ENCODE measurements at regions not wholly inside any gene's neighbourhood (a gene's known extent, or its start where the extent isn't known, plus 50 kb on each side); places are given as distances from the start of the nearest gene placed in this dataset.

DNA sequence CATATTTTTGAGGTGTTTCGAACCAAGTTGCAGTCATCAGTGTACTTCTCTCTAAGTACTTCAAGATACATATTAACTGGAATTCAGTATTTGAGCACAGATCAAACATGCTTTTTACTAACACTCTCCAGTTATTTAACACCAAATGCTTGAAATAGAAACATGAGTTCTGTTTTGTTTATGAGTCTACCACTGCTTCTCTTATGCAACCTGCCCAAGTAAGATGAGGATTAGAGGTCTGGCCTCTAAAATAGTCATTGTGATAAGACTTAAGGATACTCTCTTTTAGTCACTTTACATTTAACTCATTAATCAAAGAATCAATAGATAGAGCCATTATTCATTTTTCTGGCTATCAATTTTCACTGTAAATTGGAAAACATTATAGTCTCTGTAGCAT, 156.2 kb upstream of the THRB start:
- no peak overlapping the region for H3K4me3 ChIP-seq (ENCODE audit: low read depth, low read length)
- CTCF ChIA-PET: no interaction called here
- TF ChIP-seq, protein P1, sequence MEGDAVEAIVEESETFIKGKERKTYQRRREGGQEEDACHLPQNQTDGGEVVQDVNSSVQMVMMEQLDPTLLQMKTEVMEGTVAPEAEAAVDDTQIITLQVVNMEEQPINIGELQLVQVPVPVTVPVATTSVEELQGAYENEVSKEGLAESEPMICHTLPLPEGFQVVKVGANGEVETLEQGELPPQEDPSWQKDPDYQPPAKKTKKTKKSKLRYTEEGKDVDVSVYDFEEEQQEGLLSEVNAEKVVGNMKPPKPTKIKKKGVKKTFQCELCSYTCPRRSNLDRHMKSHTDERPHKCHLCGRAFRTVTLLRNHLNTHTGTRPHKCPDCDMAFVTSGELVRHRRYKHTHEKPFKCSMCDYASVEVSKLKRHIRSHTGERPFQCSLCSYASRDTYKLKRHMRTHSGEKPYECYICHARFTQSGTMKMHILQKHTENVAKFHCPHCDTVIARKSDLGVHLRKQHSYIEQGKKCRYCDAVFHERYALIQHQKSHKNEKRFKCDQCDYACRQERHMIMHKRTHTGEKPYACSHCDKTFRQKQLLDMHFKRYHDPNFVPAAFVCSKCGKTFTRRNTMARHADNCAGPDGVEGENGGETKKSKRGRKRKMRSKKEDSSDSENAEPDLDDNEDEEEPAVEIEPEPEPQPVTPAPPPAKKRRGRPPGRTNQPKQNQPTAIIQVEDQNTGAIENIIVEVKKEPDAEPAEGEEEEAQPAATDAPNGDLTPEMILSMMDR (IDR thresholded peaks at IDR 0.05; ENCODE audit: insufficient read depth, low read depth, low read length): no peak
- DNase-seq (ENCODE audit: low read depth): no peak
- POLR2A ChIA-PET: no interaction called here
- no peaks in the 10 kb centered on the region for H3K36me3 ChIP-seq (ENCODE audit: control insufficient read depth, insufficient read depth, low read length)
- H3K27me3 ChIP-seq (ENCODE audit: control insufficient read depth, insufficient read depth, low read length): no peaks in the 10 kb centered on the region

DNA sequence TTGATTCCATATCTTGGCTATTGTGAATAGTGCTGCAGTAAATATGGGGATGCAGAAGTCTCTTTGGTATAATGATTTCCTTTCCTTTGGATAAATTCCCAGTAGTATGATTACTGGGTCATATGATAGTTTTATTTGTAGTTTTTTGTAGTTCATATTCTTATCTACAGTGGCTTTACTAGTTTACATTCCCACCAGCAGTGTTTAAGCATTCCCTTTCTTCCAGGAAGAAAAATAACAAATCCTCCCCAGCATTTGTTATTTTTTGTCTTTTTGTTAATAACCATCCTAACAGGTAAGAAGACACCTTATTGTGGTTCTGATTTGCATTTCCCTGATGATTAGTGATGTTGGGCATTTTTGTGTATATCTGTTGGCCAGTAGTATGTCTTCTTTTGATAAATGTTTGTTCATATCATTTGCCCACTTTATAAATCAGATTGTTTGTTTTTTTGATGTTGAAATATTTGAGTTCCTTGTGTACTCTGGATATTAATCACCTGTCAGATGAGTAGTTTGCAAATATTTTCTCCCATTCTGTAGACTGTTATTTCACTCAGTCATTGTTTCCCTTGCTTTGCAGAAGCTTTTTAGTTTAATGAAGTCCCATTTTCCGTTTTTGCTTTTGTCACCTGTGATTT, 163.3 kb upstream of the THRB start:
- DNase-seq (ENCODE audit: low read depth): no peak
- H3K27me3 ChIP-seq (ENCODE audit: control insufficient read depth, insufficient read depth, low read length): no peaks in the 10 kb centered on the region
- CTCF ChIA-PET: no interaction called here
- TF ChIP-seq, protein P1 (IDR thresholded peaks at IDR 0.05; ENCODE audit: insufficient read depth, low read depth, low read length): no peak
- POLR2A ChIA-PET: no interaction called here
- H3K4me3 ChIP-seq (ENCODE audit: low read depth, low read length): no peak overlapping the region
- H3K36me3 ChIP-seq (ENCODE audit: control insufficient read depth, insufficient read depth, low read length): no peaks in the 10 kb centered on the region

DNA sequence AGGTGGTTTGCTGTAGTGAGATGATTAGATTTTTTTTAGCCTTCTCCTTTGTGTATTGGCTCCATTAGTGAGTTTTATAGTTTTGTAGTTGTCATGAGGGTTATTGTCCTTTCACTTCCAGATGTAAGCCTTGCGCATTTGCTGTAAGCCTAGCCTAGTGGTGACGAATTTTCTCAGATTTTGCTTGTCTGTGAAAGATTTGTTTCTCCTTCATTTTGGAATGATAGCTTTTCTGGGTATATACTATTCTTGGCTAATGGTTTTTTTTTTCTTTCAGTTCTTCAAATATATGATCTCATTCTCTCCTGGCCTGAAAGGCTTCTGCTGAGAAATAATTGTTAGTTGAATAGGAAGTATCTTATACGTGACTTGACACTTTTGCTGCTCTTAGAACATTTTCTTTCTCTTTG, 166.5 kb upstream of the THRB start:
- CTCF ChIA-PET: no interaction called here
- POLR2A ChIA-PET: no interaction called here

DNA sequence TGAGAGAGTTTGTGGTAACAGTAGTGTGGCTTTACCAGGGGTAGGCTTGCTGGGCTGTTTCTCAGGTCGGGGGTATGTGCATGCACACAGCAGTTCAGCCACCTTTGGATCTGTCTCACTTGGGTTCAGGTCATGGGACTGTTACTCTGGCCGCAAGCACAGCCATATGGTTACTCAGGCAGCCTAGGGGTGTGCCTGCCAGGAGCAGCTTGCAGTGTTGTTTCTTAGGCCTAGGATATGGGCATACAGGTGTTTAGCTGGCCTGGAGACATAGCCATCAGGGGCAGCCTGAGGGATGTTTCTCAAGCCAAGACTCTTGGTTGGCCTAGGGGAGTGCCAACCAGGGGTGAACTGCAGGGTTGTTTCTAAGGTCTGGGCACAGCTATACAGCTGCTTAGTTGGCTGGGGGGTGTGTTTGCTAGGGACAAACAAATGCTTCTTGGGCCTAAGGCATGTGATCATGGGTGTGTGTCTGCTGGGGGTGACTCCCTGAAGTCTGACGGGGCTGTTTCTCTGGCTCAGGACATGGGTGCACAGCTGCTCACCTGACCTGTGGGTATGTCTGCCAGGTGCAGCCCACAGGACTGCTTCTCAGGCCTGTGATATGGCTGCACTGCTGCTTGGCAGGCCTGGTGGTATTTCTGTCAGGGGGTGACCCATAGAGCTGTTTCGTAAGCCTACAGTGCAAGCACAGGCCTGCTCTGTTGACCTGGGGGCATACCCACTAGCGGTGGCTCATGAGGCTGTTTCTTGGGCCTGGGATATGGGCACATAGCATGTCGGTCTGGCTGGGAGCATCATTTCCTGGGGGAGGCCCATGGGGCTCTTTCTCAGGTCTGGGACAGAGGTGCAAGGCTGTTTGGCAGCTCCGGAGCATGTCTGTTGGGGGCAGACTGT, 168.0 kb upstream of the THRB start:
- Histone ChIP-seq H3K36me3 (ENCODE audit: control insufficient read depth, insufficient read depth, low read length) (no peaks in the 10 kb centered on the region), H3K4me3 (ENCODE audit: low read depth, low read length) (no peak overlapping the region), H3K27me3 (ENCODE audit: control insufficient read depth, insufficient read depth, low read length) (no peaks in the 10 kb centered on the region)
- no peak for DNase-seq (ENCODE audit: low read depth)
- POLR2A ChIA-PET: no interaction called here
- TF ChIP-seq, protein P1 (IDR thresholded peaks at IDR 0.05; ENCODE audit: insufficient read depth, low read depth, low read length): no peak
- CTCF ChIA-PET: no interaction called here

More for the DNA sequence above, 166.5 kb upstream of the THRB start:
- TF ChIP-seq, protein P1 (IDR thresholded peaks at IDR 0.05; ENCODE audit: insufficient read depth, low read depth, low read length): no peak
- no peak for DNase-seq (ENCODE audit: low read depth)
- Histone ChIP-seq H3K27me3 (ENCODE audit: control insufficient read depth, insufficient read depth, low read length) (no peaks in the 10 kb centered on the region), H3K36me3 (ENCODE audit: control insufficient read depth, insufficient read depth, low read length) (no peaks in the 10 kb centered on the region), H3K4me3 (ENCODE audit: low read depth, low read length) (no peak overlapping the region)

DNA sequence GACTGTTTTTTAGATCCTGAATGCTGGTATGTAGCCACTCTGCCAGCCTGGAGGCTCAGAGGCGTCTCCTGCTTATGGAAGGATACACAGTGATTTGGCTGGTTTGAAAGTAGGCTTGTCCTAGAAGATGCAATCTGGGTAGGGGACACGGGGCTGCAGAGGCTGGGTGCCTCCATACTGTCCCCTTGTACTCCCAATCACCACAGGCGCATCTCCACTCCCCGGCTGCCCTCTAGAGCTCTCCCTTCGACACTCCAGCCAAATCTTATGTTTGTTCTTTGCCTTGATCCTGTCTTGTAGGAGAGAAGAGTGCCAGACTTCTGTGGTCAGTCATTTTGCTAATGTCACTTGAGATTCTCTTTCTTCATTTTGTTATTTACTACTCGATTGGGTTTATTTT, 168.8 kb upstream of the THRB start:
- no peaks in the 10 kb centered on the region for H3K27me3 ChIP-seq (ENCODE audit: control insufficient read depth, insufficient read depth, low read length)
- no peak for DNase-seq (ENCODE audit: low read depth)
- H3K36me3 ChIP-seq (ENCODE audit: control insufficient read depth, insufficient read depth, low read length): no peaks in the 10 kb centered on the region
- ChIA-PET CTCF (interaction anchor here (1.5 kb wide), 1 partner anchor 17 kb away, joined by 3 read pairs; no protein-coding TSS in a partner anchor), POLR2A (no interaction called here)
- H3K4me3 ChIP-seq (ENCODE audit: low read depth, low read length): no peak overlapping the region
- TF ChIP-seq, protein P1 (IDR thresholded peaks at IDR 0.05; ENCODE audit: insufficient read depth, low read depth, low read length): no peak
